ENCODE measurements at regions not wholly inside any gene's neighbourhood (a gene's known extent, or its start where the extent isn't known, plus 50 kb on each side); places are given as distances from the start of the nearest gene placed in this dataset.

GRCh38 chr12:4975574-4975973 is 65.9 kb downstream of the KCNA1 start:
- TF ChIP-seq CTCF (IDR thresholded peaks at IDR 0.05) (no peak), EP300 (IDR thresholded peaks at IDR 0.05) (no peak), POLR2A (IDR thresholded peaks at IDR 0.05; ENCODE audit: low read depth) (no peak)

Data from esophagus muscularis mucosa (tissue), 4 donors.